ENCODE measurements at regions not wholly inside any gene's neighbourhood (a gene's known extent, or its start where the extent isn't known, plus 50 kb on each side); places are given as distances from the start of the nearest gene placed in this dataset.

GRCh38 chr1:95368178-95368577, 134.2 kb downstream of the RWDD3 start:
- Histone ChIP-seq H3K36me3 (ENCODE audit: control insufficient read depth in 5 of 5, insufficient read depth in 5 of 5, low read length in 5 of 5) (no peaks in the 10 kb centered on the region), H3K27ac (ENCODE audit: low read depth, low read length) (no peak overlapping the region), H3K4me3 (ENCODE audit: low read depth in 1 of 5, low read length in 5 of 5) (no peak overlapping the region), H3K27me3 (ENCODE audit: control insufficient read depth in 5 of 5, insufficient read depth in 4 of 5, low read length in 5 of 5) (peaks cover 0 to 6% (median 0%) of the 10 kb centered on the region in 5 donors), H3K4me1 (ENCODE audit: control insufficient read depth in 5 of 5, insufficient read depth in 5 of 5, low read length in 5 of 5) (no peaks in the 10 kb centered on the region), H3K9me3 (ENCODE audit: control insufficient read depth in 5 of 5, low read length in 5 of 5) (peaks cover 0 to 4% (median under 1%) of the 10 kb centered on the region in 5 donors), H3K9ac (ENCODE audit: low read length in 5 of 5) (no peak overlapping the region)

GRCh38 chr1:95369985-95370690, 136.1 kb downstream of the RWDD3 start:
- no peak overlapping the region for H3K9ac ChIP-seq (ENCODE audit: low read length in 5 of 5)
- H3K27me3 ChIP-seq (ENCODE audit: control insufficient read depth in 5 of 5, insufficient read depth in 4 of 5, low read length in 5 of 5), result peaks cover 0 to 3% (median 0%) of the 10 kb centered on the region in 5 donors
- H3K36me3 ChIP-seq (ENCODE audit: control insufficient read depth in 5 of 5, insufficient read depth in 5 of 5, low read length in 5 of 5), result no peaks in the 10 kb centered on the region
- no peak overlapping the region for H3K27ac ChIP-seq (ENCODE audit: low read depth, low read length)
- H3K9me3 ChIP-seq (ENCODE audit: control insufficient read depth in 5 of 5, low read length in 5 of 5), result peaks cover 0 to 4% (median 0%) of the 10 kb centered on the region in 5 donors
- no peaks in the 10 kb centered on the region for H3K4me1 ChIP-seq (ENCODE audit: control insufficient read depth in 5 of 5, insufficient read depth in 5 of 5, low read length in 5 of 5)
- no peak overlapping the region for H3K4me3 ChIP-seq (ENCODE audit: low read depth in 1 of 5, low read length in 5 of 5)

DNA sequence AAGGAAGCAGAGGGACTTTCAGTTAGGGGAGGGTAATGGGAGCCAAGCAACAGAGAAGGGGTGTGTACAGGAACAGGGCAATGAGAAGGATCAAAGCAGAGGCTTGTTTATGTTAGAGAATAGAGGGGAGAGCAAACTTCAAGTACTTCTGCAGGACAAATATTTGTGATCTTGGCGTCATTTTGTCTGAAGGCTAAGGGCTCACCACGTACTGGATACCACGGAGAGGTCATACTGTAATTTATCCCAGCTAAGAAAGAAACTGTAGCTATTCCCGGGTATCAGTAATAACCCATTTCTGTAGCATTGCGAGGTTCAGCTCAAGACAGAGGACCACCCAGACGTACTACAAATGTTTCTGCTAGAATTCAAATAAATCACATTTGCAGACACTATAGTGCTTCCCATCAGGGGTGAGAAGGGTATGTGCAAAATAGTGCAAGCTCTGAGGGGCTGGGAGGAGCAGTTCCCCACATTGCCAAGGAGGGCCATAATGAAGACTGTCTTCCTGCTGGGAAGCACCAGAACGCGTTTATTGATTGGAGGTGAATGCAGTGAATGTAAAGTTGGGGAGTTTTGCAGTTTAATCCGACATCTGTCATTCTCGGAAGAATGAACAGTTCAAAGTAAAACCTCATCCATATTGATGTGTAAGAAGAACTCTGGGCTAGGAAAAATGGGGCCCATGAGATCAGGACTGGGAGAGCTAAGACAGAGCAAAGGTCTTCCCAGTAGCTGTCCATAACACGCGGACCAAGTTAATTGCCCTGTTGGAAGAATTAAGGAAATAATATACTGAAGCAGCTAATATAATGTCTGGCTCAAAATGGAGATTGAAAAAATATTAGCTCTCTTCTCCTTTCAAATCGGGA, 136.9 kb downstream of the RWDD3 start:
- H3K36me3 ChIP-seq (ENCODE audit: control insufficient read depth in 5 of 5, insufficient read depth in 5 of 5, low read length in 5 of 5), result no peaks in the 10 kb centered on the region
- peaks cover 0 to under 1% (median 0%) of the 10 kb centered on the region in 5 donors for H3K9me3 ChIP-seq (ENCODE audit: control insufficient read depth in 5 of 5, low read length in 5 of 5)
- peaks cover 0 to 3% (median 0%) of the 10 kb centered on the region in 5 donors for H3K27me3 ChIP-seq (ENCODE audit: control insufficient read depth in 5 of 5, insufficient read depth in 4 of 5, low read length in 5 of 5)
- no peaks in the 10 kb centered on the region for H3K4me1 ChIP-seq (ENCODE audit: control insufficient read depth in 5 of 5, insufficient read depth in 5 of 5, low read length in 5 of 5)
- no peak overlapping the region for H3K9ac ChIP-seq (ENCODE audit: low read length in 5 of 5)
- no peak overlapping the region for H3K4me3 ChIP-seq (ENCODE audit: low read depth in 1 of 5, low read length in 5 of 5)
- H3K27ac ChIP-seq (ENCODE audit: low read depth, low read length), result no peak overlapping the region

- no peaks in the 10 kb centered on the region for H3K4me1 ChIP-seq (ENCODE audit: control insufficient read depth in 5 of 5, insufficient read depth in 5 of 5, low read length in 5 of 5)
- H3K27ac ChIP-seq (ENCODE audit: low read depth, low read length), result no peak overlapping the region
- no peaks in the 10 kb centered on the region for H3K9me3 ChIP-seq (ENCODE audit: control insufficient read depth in 5 of 5, low read length in 5 of 5)
- H3K27me3 ChIP-seq (ENCODE audit: control insufficient read depth in 5 of 5, insufficient read depth in 4 of 5, low read length in 5 of 5), result no peaks in the 10 kb centered on the region
- H3K4me3 ChIP-seq (ENCODE audit: low read depth in 1 of 5, low read length in 5 of 5), result no peak overlapping the region
- no peaks in the 10 kb centered on the region for H3K36me3 ChIP-seq (ENCODE audit: control insufficient read depth in 5 of 5, insufficient read depth in 5 of 5, low read length in 5 of 5)
- no peak overlapping the region for H3K9ac ChIP-seq (ENCODE audit: low read length in 5 of 5)
Measured at GRCh38 chr1:95371666-95372282, 137.8 kb downstream of the RWDD3 start.

DNA sequence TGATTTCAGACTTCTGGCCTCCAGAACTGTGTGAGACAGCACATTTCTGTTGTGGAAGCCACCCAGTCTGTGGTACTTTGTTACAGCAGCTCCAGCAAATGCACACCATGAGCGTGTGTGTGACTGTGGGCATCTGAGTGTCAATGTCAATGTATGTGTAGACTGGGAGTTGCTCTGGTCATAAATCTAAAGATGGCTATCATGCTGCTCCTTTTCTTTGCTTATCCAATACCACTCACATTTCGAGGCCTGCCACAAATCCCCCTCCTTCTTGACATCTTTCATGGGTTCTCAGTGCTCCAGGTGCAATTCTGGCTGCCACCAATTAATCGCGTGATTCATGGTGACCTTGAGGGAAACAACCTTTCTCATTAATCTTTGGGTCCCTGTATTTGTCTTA, 141.2 kb downstream of the RWDD3 start:
- Histone ChIP-seq H3K36me3 (ENCODE audit: control insufficient read depth in 5 of 5, insufficient read depth in 5 of 5, low read length in 5 of 5) (no peaks in the 10 kb centered on the region), H3K4me3 (ENCODE audit: low read depth in 1 of 5, low read length in 5 of 5) (no peak overlapping the region), H3K27ac (ENCODE audit: low read depth, low read length) (no peak overlapping the region), H3K27me3 (ENCODE audit: control insufficient read depth in 5 of 5, insufficient read depth in 4 of 5, low read length in 5 of 5) (no peaks in the 10 kb centered on the region), H3K9ac (ENCODE audit: low read length in 5 of 5) (no peak overlapping the region), H3K4me1 (ENCODE audit: control insufficient read depth in 5 of 5, insufficient read depth in 5 of 5, low read length in 5 of 5) (no peaks in the 10 kb centered on the region), H3K9me3 (ENCODE audit: control insufficient read depth in 5 of 5, low read length in 5 of 5) (no peaks in the 10 kb centered on the region)

DNA sequence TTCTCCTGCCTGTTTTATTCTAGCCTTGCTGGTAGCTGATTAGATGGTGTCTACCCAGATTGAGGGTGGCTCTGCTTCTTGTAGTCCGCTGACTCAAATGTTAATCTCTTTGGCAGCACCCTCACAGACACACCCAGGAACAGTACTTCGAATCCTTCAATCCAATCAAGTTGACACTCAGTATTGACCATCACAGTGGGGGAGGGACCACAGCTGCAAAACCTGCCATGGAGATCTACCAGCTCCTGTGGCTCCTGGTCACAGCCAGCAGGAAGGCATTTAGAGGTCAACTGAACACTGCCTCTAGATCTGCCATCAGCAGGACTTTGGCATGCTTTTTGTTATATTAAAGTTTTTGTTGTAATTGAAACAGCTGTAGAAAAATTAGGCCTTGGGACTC, 146.9 kb downstream of the RWDD3 start:
- Histone ChIP-seq H3K4me3 (ENCODE audit: low read depth in 1 of 5, low read length in 5 of 5) (no peak overlapping the region), H3K9me3 (ENCODE audit: control insufficient read depth in 5 of 5, low read length in 5 of 5) (peaks cover 0 to 2% (median 0%) of the 10 kb centered on the region in 5 donors), H3K27me3 (ENCODE audit: control insufficient read depth in 5 of 5, insufficient read depth in 4 of 5, low read length in 5 of 5) (no peaks in the 10 kb centered on the region), H3K27ac (ENCODE audit: low read depth, low read length) (no peak overlapping the region), H3K36me3 (ENCODE audit: control insufficient read depth in 5 of 5, insufficient read depth in 5 of 5, low read length in 5 of 5) (no peaks in the 10 kb centered on the region), H3K4me1 (ENCODE audit: control insufficient read depth in 5 of 5, insufficient read depth in 5 of 5, low read length in 5 of 5) (no peaks in the 10 kb centered on the region), H3K9ac (ENCODE audit: low read length in 5 of 5) (no peak overlapping the region)

GRCh38 chr1:95382000-95382786, 148.2 kb downstream of the RWDD3 start:
- Histone ChIP-seq H3K27ac (ENCODE audit: low read depth, low read length) (no peak overlapping the region), H3K36me3 (ENCODE audit: control insufficient read depth in 5 of 5, insufficient read depth in 5 of 5, low read length in 5 of 5) (no peaks in the 10 kb centered on the region), H3K9me3 (ENCODE audit: control insufficient read depth in 5 of 5, low read length in 5 of 5) (peaks cover 0 to 2% (median 0%) of the 10 kb centered on the region in 5 donors), H3K4me1 (ENCODE audit: control insufficient read depth in 5 of 5, insufficient read depth in 5 of 5, low read length in 5 of 5) (no peaks in the 10 kb centered on the region), H3K4me3 (ENCODE audit: low read depth in 1 of 5, low read length in 5 of 5) (no peak overlapping the region), H3K9ac (ENCODE audit: low read length in 5 of 5) (no peak overlapping the region), H3K27me3 (ENCODE audit: control insufficient read depth in 5 of 5, insufficient read depth in 4 of 5, low read length in 5 of 5) (no peaks in the 10 kb centered on the region)

DNA sequence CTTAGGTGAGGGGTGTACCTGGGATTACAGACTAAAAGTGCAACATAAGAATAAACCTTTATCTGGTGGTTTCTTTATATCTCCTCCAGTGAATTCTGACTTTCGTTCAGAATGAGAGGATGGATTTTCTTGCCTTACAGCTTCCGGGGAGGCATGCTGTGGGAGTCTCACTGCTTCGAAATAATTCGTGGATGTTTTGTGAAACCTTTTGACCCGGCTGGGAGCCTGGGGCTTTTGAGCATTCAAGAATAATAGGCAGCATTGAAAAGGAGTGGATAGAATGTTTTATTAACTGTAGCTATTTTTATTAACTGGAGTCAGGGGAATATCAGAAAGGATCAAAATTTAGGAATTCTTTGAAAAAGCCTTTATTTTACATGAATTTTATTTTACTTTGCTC, 149.1 kb downstream of the RWDD3 start:
- peaks cover 0 to 2% (median 0%) of the 10 kb centered on the region in 5 donors for H3K9me3 ChIP-seq (ENCODE audit: control insufficient read depth in 5 of 5, low read length in 5 of 5)
- H3K9ac ChIP-seq (ENCODE audit: low read length in 5 of 5), result no peak overlapping the region

GRCh38 chr1:95384567-95384966, 150.6 kb downstream of the RWDD3 start:
- Histone ChIP-seq H3K4me1 (ENCODE audit: control insufficient read depth in 5 of 5, insufficient read depth in 5 of 5, low read length in 5 of 5) (no peaks in the 10 kb centered on the region), H3K9me3 (ENCODE audit: control insufficient read depth in 5 of 5, low read length in 5 of 5) (peaks cover 0 to 2% (median 0%) of the 10 kb centered on the region in 5 donors), H3K9ac (ENCODE audit: low read length in 5 of 5) (no peak overlapping the region), H3K27me3 (ENCODE audit: control insufficient read depth in 5 of 5, insufficient read depth in 4 of 5, low read length in 5 of 5) (no peaks in the 10 kb centered on the region), H3K4me3 (ENCODE audit: low read depth in 1 of 5, low read length in 5 of 5) (no peak overlapping the region), H3K27ac (ENCODE audit: low read depth, low read length) (no peak overlapping the region), H3K36me3 (ENCODE audit: control insufficient read depth in 5 of 5, insufficient read depth in 5 of 5, low read length in 5 of 5) (no peaks in the 10 kb centered on the region)

More for the DNA sequence above, 149.1 kb downstream of the RWDD3 start:
- Histone ChIP-seq H3K4me1 (ENCODE audit: control insufficient read depth in 5 of 5, insufficient read depth in 5 of 5, low read length in 5 of 5) (no peaks in the 10 kb centered on the region), H3K36me3 (ENCODE audit: control insufficient read depth in 5 of 5, insufficient read depth in 5 of 5, low read length in 5 of 5) (no peaks in the 10 kb centered on the region), H3K4me3 (ENCODE audit: low read depth in 1 of 5, low read length in 5 of 5) (no peak overlapping the region), H3K27ac (ENCODE audit: low read depth, low read length) (no peak overlapping the region), H3K27me3 (ENCODE audit: control insufficient read depth in 5 of 5, insufficient read depth in 4 of 5, low read length in 5 of 5) (no peaks in the 10 kb centered on the region)
